ENCODE measurements at regions not wholly inside any gene's neighbourhood (a gene's known extent, or its start where the extent isn't known, plus 50 kb on each side); places are given as distances from the start of the nearest gene placed in this dataset.
"Not testable (repeated sequence)": the region's sequence is repeated elsewhere in the genome, so short reads cannot be mapped to it uniquely, and the experiment has no call there.

- H3K27me3 ChIP-seq (ENCODE audit: control insufficient read depth, low read length) = no peaks in the 10 kb centered on the region
These were observed 546.3 kb downstream of the RAB38 start for GRCh38 chr11:87628957-87629356.

GRCh38 chr11:87628026-87628580, 547.1 kb downstream of the RAB38 start:
- H3K4me2 ChIP-seq (ENCODE audit: low read length) = no peak overlapping the region
- H4K20me1 ChIP-seq (ENCODE audit: control insufficient read depth, insufficient read depth, low read depth, low read length) = no peaks in the 10 kb centered on the region
- H3K4me3 ChIP-seq (ENCODE audit: low read length) = no peak overlapping the region
- no peak for TF ChIP-seq EZH2phosphoT487 (IDR thresholded peaks at IDR 0.05; ENCODE audit: borderline replicate concordance, low read length)
- TF ChIP-seq CTCF (IDR thresholded peaks at IDR 0.05; ENCODE audit: low read depth, low read length, poor library complexity, severe bottlenecking) = no peak
- no peaks in the 10 kb centered on the region for H3K9me3 ChIP-seq (ENCODE audit: control insufficient read depth, insufficient read depth, low read length)
- no peak overlapping the region for H3K27ac ChIP-seq (ENCODE audit: low read depth, low read length)
- no peaks in the 10 kb centered on the region for H3K36me3 ChIP-seq (ENCODE audit: control insufficient read depth, low read length)
- H3K27me3 ChIP-seq (ENCODE audit: control insufficient read depth, low read length) = no peaks in the 10 kb centered on the region
- no peaks in the 10 kb centered on the region for H3F3A ChIP-seq (ENCODE audit: control insufficient read depth, insufficient read depth)
- no peaks in the 10 kb centered on the region for H3K9me2 ChIP-seq (replicated peaks; ENCODE audit: control insufficient read depth, low read length)
- no peaks in the 10 kb centered on the region for H3K4me1 ChIP-seq (ENCODE audit: control insufficient read depth, low read length)
- H3K79me2 ChIP-seq (ENCODE audit: control insufficient read depth, low read length) = no peaks in the 10 kb centered on the region

More at GRCh38 chr11:87628957-87629356, 546.3 kb downstream of the RAB38 start:
- H3K4me2 ChIP-seq (ENCODE audit: low read length) = no peak overlapping the region
- H3K27ac ChIP-seq (ENCODE audit: low read depth, low read length) = no peak overlapping the region
- no peak overlapping the region for H3K4me3 ChIP-seq (ENCODE audit: low read length)
- no peaks in the 10 kb centered on the region for H3K4me1 ChIP-seq (ENCODE audit: control insufficient read depth, low read length)
- no peaks in the 10 kb centered on the region for H3K9me3 ChIP-seq (ENCODE audit: control insufficient read depth, insufficient read depth, low read length)
- H3K79me2 ChIP-seq (ENCODE audit: control insufficient read depth, low read length) = no peaks in the 10 kb centered on the region
- no peaks in the 10 kb centered on the region for H3K9me2 ChIP-seq (replicated peaks; ENCODE audit: control insufficient read depth, low read length)
- H4K20me1 ChIP-seq (ENCODE audit: control insufficient read depth, insufficient read depth, low read depth, low read length) = no peaks in the 10 kb centered on the region
- no peaks in the 10 kb centered on the region for H3F3A ChIP-seq (ENCODE audit: control insufficient read depth, insufficient read depth)
- H3K36me3 ChIP-seq (ENCODE audit: control insufficient read depth, low read length) = no peaks in the 10 kb centered on the region
- TF ChIP-seq EZH2phosphoT487 (IDR thresholded peaks at IDR 0.05; ENCODE audit: borderline replicate concordance, low read length) = no peak
- TF ChIP-seq CTCF (IDR thresholded peaks at IDR 0.05; ENCODE audit: low read depth, low read length, poor library complexity, severe bottlenecking) = no peak

- not testable (repeated sequence) for H3K9me3 ChIP-seq (ENCODE audit: control insufficient read depth, insufficient read depth, low read length); H3K27ac ChIP-seq (ENCODE audit: low read depth, low read length); H3K4me2 ChIP-seq (ENCODE audit: low read length); H3K4me3 ChIP-seq (ENCODE audit: low read length); H3K4me1 ChIP-seq (ENCODE audit: control insufficient read depth, low read length); H3K9me2 ChIP-seq (replicated peaks; ENCODE audit: control insufficient read depth, low read length); H3K27me3 ChIP-seq (ENCODE audit: control insufficient read depth, low read length); H3F3A ChIP-seq (ENCODE audit: control insufficient read depth, insufficient read depth); H3K36me3 ChIP-seq (ENCODE audit: control insufficient read depth, low read length); H3K79me2 ChIP-seq (ENCODE audit: control insufficient read depth, low read length); H4K20me1 ChIP-seq (ENCODE audit: control insufficient read depth, insufficient read depth, low read depth, low read length)
These were observed 551.5 kb downstream of the RAB38 start for GRCh38 chr11:87623531-87624365.

- H3K27me3 ChIP-seq (ENCODE audit: control insufficient read depth, low read length) = no peaks in the 10 kb centered on the region
- no peaks in the 10 kb centered on the region for H4K20me1 ChIP-seq (ENCODE audit: control insufficient read depth, insufficient read depth, low read depth, low read length)
- H3K9me3 ChIP-seq (ENCODE audit: control insufficient read depth, insufficient read depth, low read length) = no peaks in the 10 kb centered on the region
- no peaks in the 10 kb centered on the region for H3K79me2 ChIP-seq (ENCODE audit: control insufficient read depth, low read length)
- H3K9me2 ChIP-seq (replicated peaks; ENCODE audit: control insufficient read depth, low read length) = no peaks in the 10 kb centered on the region
- H3K36me3 ChIP-seq (ENCODE audit: control insufficient read depth, low read length) = no peaks in the 10 kb centered on the region
- no peak overlapping the region for H3K4me2 ChIP-seq (ENCODE audit: low read length)
- H3K4me1 ChIP-seq (ENCODE audit: control insufficient read depth, low read length) = no peaks in the 10 kb centered on the region
- no peaks in the 10 kb centered on the region for H3F3A ChIP-seq (ENCODE audit: control insufficient read depth, insufficient read depth)
- no peak overlapping the region for H3K27ac ChIP-seq (ENCODE audit: low read depth, low read length)
- H3K4me3 ChIP-seq (ENCODE audit: low read length) = no peak overlapping the region
- no peak for TF ChIP-seq EZH2phosphoT487 (IDR thresholded peaks at IDR 0.05; ENCODE audit: borderline replicate concordance, low read length)
- TF ChIP-seq CTCF (IDR thresholded peaks at IDR 0.05; ENCODE audit: low read depth, low read length, poor library complexity, severe bottlenecking) = no peak
These were observed 558.7 kb downstream of the RAB38 start for GRCh38 chr11:87616511-87616910.
